Testis (tissue), 2 donors: ENCODE measurements at regions not wholly inside any gene's neighbourhood (a gene's known extent, or its start where the extent isn't known, plus 50 kb on each side); places are given as distances from the start of the nearest gene placed in this dataset.

ENCODE experiments used
- CTCF ChIP-seq, 3 experiments: fragments of 450-650 bp in 2 of 3; fragments of 200-600 bp in 1 of 3; sonication (generic) in 1 of 3; IDR thresholded peaks; one replicate each; pipeline ENCODE4 v1.5.1; 2016 to 2019; ENCODE audit warnings: antibody characterized with exemption in 3 of 3, mild to moderate bottlenecking in 2 of 3, moderate library complexity in 1 of 3
- POLR2A ChIP-seq: fragments of 450-650 bp; IDR thresholded peaks from one replicate; pipeline ENCODE4 v1.6.1; 2017; ENCODE audit warnings: antibody characterized with exemption, mild to moderate bottlenecking, moderate library complexity

GRCh38 chr9:80086386-80086785 lies 514.6 kb downstream of the TLE4 start:
- TF ChIP-seq CTCF (IDR thresholded peaks at IDR 0.05) (no peak), POLR2A (no peak)
